DND-41 (cell line): ENCODE measurements at regions not wholly inside any gene's neighbourhood (a gene's known extent, or its start where the extent isn't known, plus 50 kb on each side); places are given as distances from the start of the nearest gene placed in this dataset.

ENCODE experiments used
- ATAC-seq: fragments of 200-7000 bp; cut with Tn5 transposase; 3 replicates; pipeline ENCODE4 v1.9.1; 2021; ENCODE audit warnings: low read depth; ENCODE audit not compliant: insufficient read depth
- DNase-seq: peaks from one replicate; pipeline ENCODE4 v3.0.0-alpha.2; 2020
- H2AFZ ChIP-seq: 2 replicates; pipeline ENCODE4 v1.6.0; 2012; ENCODE audit warnings: low read depth, low read length
- H3K27ac ChIP-seq: 2 replicates; pipeline ENCODE4 v1.5.1; 2012; ENCODE audit warnings: low read length, inconsistent platforms
- H3K27me3 ChIP-seq: fragments of 200-600 bp; sonication (generic); 2 replicates; pipeline ENCODE4 v1.6.0; 2012; ENCODE audit warnings: low read length, mild to moderate bottlenecking, inconsistent platforms; ENCODE audit not compliant: insufficient read depth, poor library complexity
- H3K36me3 ChIP-seq: 2 replicates; pipeline ENCODE4 v1.5.1; 2012; ENCODE audit warnings: low read length, inconsistent platforms; ENCODE audit not compliant: insufficient read depth
- H3K4me1 ChIP-seq: 2 replicates; pipeline ENCODE4 v1.5.1; 2012; ENCODE audit warnings: mild to moderate bottlenecking, low read length; ENCODE audit not compliant: insufficient read depth
- H3K4me2 ChIP-seq: 2 replicates; pipeline ENCODE4 v1.6.0; 2012; ENCODE audit warnings: mild to moderate bottlenecking, moderate library complexity, low read length, inconsistent platforms; ENCODE audit not compliant: insufficient read depth
- H3K4me3 ChIP-seq, 2 experiments: fragments of 200-600 bp in 1 of 2; shearing (Covaris generic) in 1 of 2; 2 replicates each; pipeline ENCODE4 v1.5.1; 2012 to 2016; ENCODE audit warnings: inconsistent platforms in 2 of 2, low read length in 2 of 2, mild to moderate bottlenecking in 2 of 2, low read depth in 1 of 2, moderate library complexity in 1 of 2
- H3K79me2 ChIP-seq: 2 replicates; pipeline ENCODE4 v1.6.0; 2012; ENCODE audit warnings: low read length, inconsistent platforms; ENCODE audit not compliant: insufficient read depth
- H3K9ac ChIP-seq: 2 replicates; pipeline ENCODE4 v1.6.0; 2012; ENCODE audit warnings: low read depth, mild to moderate bottlenecking, inconsistent platforms, low read length, moderate library complexity
- H3K9me3 ChIP-seq: 2 replicates; pipeline ENCODE4 v1.5.1; 2012; ENCODE audit warnings: low read length, moderate library complexity, mild to moderate bottlenecking, inconsistent platforms; ENCODE audit not compliant: insufficient read depth, severe bottlenecking
- H4K20me1 ChIP-seq: 2 replicates; pipeline ENCODE4 v1.6.0; 2012; ENCODE audit warnings: low read length; ENCODE audit not compliant: insufficient read depth
- CTCF ChIP-seq: IDR thresholded peaks from 2 replicates; pipeline ENCODE4 v1.5.1; 2012; ENCODE audit warnings: borderline replicate concordance, low read length, moderate library complexity, mild to moderate bottlenecking; ENCODE audit not compliant: poor library complexity, severe bottlenecking; ENCODE audit errors: extremely low read depth
- EZH2 ChIP-seq: IDR thresholded peaks from 3 replicates; pipeline ENCODE4 v1.6.1; 2012; ENCODE audit warnings: borderline replicate concordance, low read depth, mild to moderate bottlenecking, moderate library complexity, low read length, inconsistent platforms; ENCODE audit not compliant: severe bottlenecking

DNA sequence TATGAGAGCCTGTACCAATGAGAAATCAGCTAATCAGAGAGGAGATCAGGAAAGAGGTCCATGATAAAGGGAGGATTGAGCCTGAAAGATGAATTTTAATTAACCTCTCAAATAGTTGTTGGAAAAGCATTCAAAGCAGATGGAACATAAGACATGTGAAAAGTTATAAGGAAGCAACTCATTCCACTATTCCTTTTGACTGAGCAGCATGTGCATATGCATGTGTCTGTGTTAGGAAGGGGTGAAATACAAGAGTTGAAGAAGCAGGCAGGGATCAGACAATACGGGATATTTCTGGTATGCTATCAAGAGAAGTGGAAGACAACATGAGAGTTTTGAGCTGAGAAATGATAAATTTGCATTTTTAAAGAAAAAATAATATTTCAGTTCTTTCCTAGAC is 624.8 kb upstream of the PTCHD4 start:
- ATAC-seq: no peak
- TF ChIP-seq EZH2 (no peak), CTCF (no peak)

DNA sequence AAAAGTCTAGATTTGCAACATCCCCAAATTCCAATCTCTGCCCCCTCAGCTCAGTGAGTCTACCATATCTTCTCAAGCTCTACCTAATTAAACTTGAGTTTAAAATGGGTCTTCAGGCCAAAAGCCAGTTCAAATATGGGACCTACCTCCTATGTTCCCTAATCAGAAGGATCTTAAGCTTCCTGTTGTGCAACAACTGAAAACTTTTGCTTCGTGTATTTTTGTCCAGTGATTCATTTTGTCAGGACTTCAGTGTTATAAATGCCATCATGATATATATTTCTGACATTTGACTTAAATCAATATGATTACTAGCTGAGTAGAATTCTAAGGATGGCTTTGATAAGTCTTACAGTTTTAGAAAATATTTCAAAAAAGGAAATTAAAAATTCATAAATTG is 622.6 kb upstream of the PTCHD4 start:
- Histone ChIP-seq H3K27ac (no peak overlapping the region), H2AFZ (no peak overlapping the region), H3K9me3 (peaks cover 3% of the 10 kb centered on the region), H3K79me2 (no peaks in the 10 kb centered on the region), H3K9ac (no peak overlapping the region), H3K27me3 (no peaks in the 10 kb centered on the region), H3K36me3 (no peaks in the 10 kb centered on the region), H3K4me2 (no peak overlapping the region), H3K4me3 (no peak overlapping the region), H3K4me1 (no peaks in the 10 kb centered on the region), H4K20me1 (no peaks in the 10 kb centered on the region)
- TF ChIP-seq EZH2 (no peak), CTCF (no peak)
- no peak for ATAC-seq
- DNase-seq: no peak

More for the DNA sequence above, 624.8 kb upstream of the PTCHD4 start:
- H3K9ac ChIP-seq: no peak overlapping the region
- H3K36me3 ChIP-seq: no peaks in the 10 kb centered on the region
- DNase-seq: no peak
- H3K4me3 ChIP-seq: no peak overlapping the region
- no peaks in the 10 kb centered on the region for H3K9me3 ChIP-seq
- no peaks in the 10 kb centered on the region for H3K79me2 ChIP-seq
- no peaks in the 10 kb centered on the region for H3K27me3 ChIP-seq
- no peaks in the 10 kb centered on the region for H4K20me1 ChIP-seq
- H2AFZ ChIP-seq: no peak overlapping the region
- no peak overlapping the region for H3K4me2 ChIP-seq
- H3K27ac ChIP-seq: no peak overlapping the region
- H3K4me1 ChIP-seq: no peaks in the 10 kb centered on the region

DNA sequence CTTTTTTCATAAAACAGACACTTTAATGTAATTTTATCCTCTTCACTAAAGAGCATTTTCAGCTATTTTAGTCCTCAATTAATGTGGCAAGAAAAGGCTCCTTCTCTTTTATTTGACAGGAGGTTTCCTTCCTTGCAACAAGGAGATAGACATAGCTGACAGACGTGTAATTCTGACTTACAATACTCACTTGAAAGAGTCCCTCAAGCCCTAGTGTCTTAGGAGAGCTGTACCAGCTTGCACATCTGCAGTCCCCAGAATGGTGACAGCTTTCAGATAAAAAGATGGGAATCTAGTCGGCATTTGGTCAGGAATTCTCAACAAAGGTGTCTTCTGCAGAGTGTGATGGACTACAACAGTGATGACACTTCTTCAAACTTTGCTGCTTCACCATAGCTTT is 603.7 kb upstream of the PTCHD4 start:
- H3K4me3 ChIP-seq: no peak overlapping the region
- TF ChIP-seq EZH2 (no peak), CTCF (no peak)
- ATAC-seq: no peak
- H3K4me2 ChIP-seq: no peak overlapping the region
- DNase-seq: no peak
- H3K27ac ChIP-seq: no peak overlapping the region
- no peaks in the 10 kb centered on the region for H3K27me3 ChIP-seq
- H3K9ac ChIP-seq: no peak overlapping the region
- no peaks in the 10 kb centered on the region for H3K4me1 ChIP-seq
- H3K79me2 ChIP-seq: no peaks in the 10 kb centered on the region
- no peaks in the 10 kb centered on the region for H3K36me3 ChIP-seq
- H3K9me3 ChIP-seq: peaks cover 2% of the 10 kb centered on the region
- no peak overlapping the region for H2AFZ ChIP-seq
- no peaks in the 10 kb centered on the region for H4K20me1 ChIP-seq

GRCh38 chr6:48714250-48714649 is 603.3 kb upstream of the PTCHD4 start:
- TF ChIP-seq EZH2 (no peak), CTCF (no peak)
- no peaks in the 10 kb centered on the region for H3K9me3 ChIP-seq
- ATAC-seq: no peak
- H3K27me3 ChIP-seq: no peaks in the 10 kb centered on the region
- H3K9ac ChIP-seq: no peak overlapping the region
- no peaks in the 10 kb centered on the region for H3K4me1 ChIP-seq
- H3K4me3 ChIP-seq: no peak overlapping the region
- H4K20me1 ChIP-seq: no peaks in the 10 kb centered on the region
- H3K79me2 ChIP-seq: no peaks in the 10 kb centered on the region
- no peak overlapping the region for H3K27ac ChIP-seq
- H3K36me3 ChIP-seq: no peaks in the 10 kb centered on the region
- H3K4me2 ChIP-seq: no peak overlapping the region
- DNase-seq: no peak
- no peak overlapping the region for H2AFZ ChIP-seq
